NCI-H1105 (cell line): ENCODE measurements at regions not wholly inside any gene's neighbourhood (a gene's known extent, or its start where the extent isn't known, plus 50 kb on each side); places are given as distances from the start of the nearest gene placed in this dataset.

ENCODE experiments used
- DNase-seq: peaks from one replicate; lab custom pipeline; 2025; lab: John Stamatoyannopoulos, UW

GRCh38 chr1:14039582-14040430 lies 339.8 kb downstream of the PRDM2 start:
- no peak for DNase-seq

- no peak for DNase-seq
These were observed 350.0 kb downstream of the PRDM2 start for GRCh38 chr1:14049965-14050364.

GRCh38 chr1:14055442-14056223 lies 355.6 kb downstream of the PRDM2 start:
- no peak for DNase-seq

- DNase-seq: no peak
These were observed 357.7 kb downstream of the PRDM2 start for GRCh38 chr1:14057640-14058039.

- DNase-seq: no peak
These were observed 361.2 kb downstream of the PRDM2 start for GRCh38 chr1:14061204-14061603.

- no peak for DNase-seq
These were observed 361.7 kb downstream of the PRDM2 start for GRCh38 chr1:14061722-14062121.

GRCh38 chr1:14062669-14063068 lies 362.7 kb downstream of the PRDM2 start:
- no peak for DNase-seq

- DNase-seq: peak; percentile 82
These were observed 364.9 kb downstream of the PRDM2 start for GRCh38 chr1:14064649-14065442.

GRCh38 chr1:14065486-14065885 lies 365.5 kb downstream of the PRDM2 start:
- peak; percentile 56 for DNase-seq

GRCh38 chr1:14067036-14067435 lies 367.0 kb downstream of the PRDM2 start:
- DNase-seq: no peak

GRCh38 chr1:14067711-14068110 lies 367.7 kb downstream of the PRDM2 start:
- DNase-seq: no peak

GRCh38 chr1:14071581-14071980 lies 371.6 kb downstream of the PRDM2 start:
- no peak for DNase-seq

- DNase-seq: no peak
These were observed 380.7 kb downstream of the PRDM2 start for GRCh38 chr1:14080653-14081052.

GRCh38 chr1:14082331-14082730 lies 382.3 kb downstream of the PRDM2 start:
- DNase-seq: no peak

- DNase-seq: no peak
These were observed 383.3 kb downstream of the PRDM2 start for GRCh38 chr1:14083277-14083676.

- no peak for DNase-seq
These were observed 383.7 kb downstream of the PRDM2 start for GRCh38 chr1:14083706-14084105.

GRCh38 chr1:14090062-14090461 lies 390.1 kb downstream of the PRDM2 start:
- DNase-seq: no peak

- no peak for DNase-seq
These were observed 390.5 kb downstream of the PRDM2 start for GRCh38 chr1:14090531-14090930.

GRCh38 chr1:14094611-14095400 lies 394.8 kb downstream of the PRDM2 start:
- DNase-seq: peak; percentile 34

- DNase-seq: no peak
These were observed 398.4 kb downstream of the PRDM2 start for GRCh38 chr1:14098294-14098913.

- no peak for DNase-seq
These were observed 400.5 kb downstream of the PRDM2 start for GRCh38 chr1:14100444-14100843.
